WERI-Rb-1 (cell line): ENCODE measurements at regions not wholly inside any gene's neighbourhood (a gene's known extent, or its start where the extent isn't known, plus 50 kb on each side); places are given as distances from the start of the nearest gene placed in this dataset.
A peak's percentile ranks its signal among the peaks of the same experiment; 100 is the strongest.

Experiments
- DNase-seq: peaks from one replicate; pipeline ENCODE4 v3.0.0-alpha.2; 2020
- H3K27ac ChIP-seq: fragments of 250-450 bp; sonication (Bioruptor Pico); 2 replicates; pipeline ENCODE4 v1.5.1; 2020; ENCODE audit warnings: mild to moderate bottlenecking, moderate library complexity
- H3K27me3 ChIP-seq: fragments of 250-450 bp; sonication (Bioruptor Pico); 2 replicates; pipeline ENCODE4 v1.5.1; 2021; ENCODE audit warnings: mild to moderate bottlenecking, low read depth, moderate library complexity; ENCODE audit not compliant: insufficient read depth, severe bottlenecking
- H3K36me3 ChIP-seq: fragments of 250-450 bp; sonication (Bioruptor Pico); 2 replicates; pipeline ENCODE4 v1.5.1; 2020; ENCODE audit warnings: mild to moderate bottlenecking, moderate library complexity
- H3K4me3 ChIP-seq: 2 replicates; pipeline ENCODE4 v1.5.1; 2011; ENCODE audit warnings: low read depth, mild to moderate bottlenecking, control low read depth, low read length
- H3K9me3 ChIP-seq: fragments of 250-450 bp; sonication (Bioruptor Pico); 2 replicates; pipeline ENCODE4 v1.5.1; 2021; ENCODE audit warnings: mild to moderate bottlenecking, moderate library complexity; ENCODE audit not compliant: severe bottlenecking
- CTCF ChIP-seq: IDR thresholded peaks from 2 replicates; pipeline ENCODE4 v1.5.1; 2011; ENCODE audit warnings: low read depth, mild to moderate bottlenecking, control low read depth, inconsistent platforms, low read length

DNA sequence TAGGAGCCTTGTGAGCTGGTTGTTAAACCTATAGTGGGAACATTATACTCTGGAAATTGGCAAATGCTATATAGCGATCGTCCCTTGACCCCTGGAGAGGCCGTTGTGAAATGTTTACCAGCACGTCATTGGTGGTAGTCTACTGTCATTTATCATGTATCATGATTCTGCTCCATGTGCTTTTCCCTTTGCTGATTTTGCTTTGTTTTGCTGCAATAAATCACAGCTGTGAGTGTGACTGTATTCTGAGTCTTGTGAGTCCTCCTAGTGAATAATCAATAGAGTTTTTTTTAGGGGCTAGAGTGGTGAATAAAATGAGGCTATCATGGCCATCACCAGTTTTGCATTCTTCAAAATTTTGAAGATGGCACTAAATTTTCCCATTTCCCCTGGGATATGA lies 189.1 kb downstream of the HRH4 start:
- no peaks in the 10 kb centered on the region for H3K27me3 ChIP-seq
- peaks cover 2% of the 10 kb centered on the region for H3K9me3 ChIP-seq
- H3K4me3 ChIP-seq, result no peak overlapping the region
- H3K27ac ChIP-seq, result no peak overlapping the region
- no peaks in the 10 kb centered on the region for H3K36me3 ChIP-seq
- TF ChIP-seq CTCF, result no peak
- DNase-seq, result no peak

DNA sequence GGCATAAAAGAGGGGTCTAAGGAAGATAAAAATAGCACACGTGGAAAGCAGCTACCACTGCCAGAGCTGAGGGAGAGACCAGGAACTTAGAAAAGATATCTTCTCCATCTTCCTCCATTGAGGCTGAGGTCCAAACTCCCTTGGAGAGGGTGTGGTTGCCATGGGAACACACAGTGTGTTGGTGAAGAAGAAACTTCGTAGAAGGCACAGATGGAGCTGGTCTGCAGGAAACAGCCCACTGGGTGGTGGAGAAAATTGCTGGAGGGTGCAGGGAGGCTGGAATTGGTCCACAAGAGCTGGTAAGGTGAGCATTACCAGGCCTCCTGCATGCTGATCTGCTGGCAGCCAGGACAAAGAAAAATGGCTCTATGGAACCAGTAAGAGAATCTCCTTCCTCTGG lies 191.0 kb downstream of the HRH4 start:
- no peak for TF ChIP-seq CTCF
- H3K27me3 ChIP-seq, result no peaks in the 10 kb centered on the region
- no peak overlapping the region for H3K4me3 ChIP-seq
- H3K9me3 ChIP-seq, result peaks cover 2% of the 10 kb centered on the region
- no peak for DNase-seq
- H3K27ac ChIP-seq, result no peak overlapping the region
- H3K36me3 ChIP-seq, result no peaks in the 10 kb centered on the region

GRCh38 chr18:24656050-24656449 lies 195.6 kb downstream of the HRH4 start:
- Histone ChIP-seq H3K27me3 (no peaks in the 10 kb centered on the region), H3K4me3 (no peak overlapping the region), H3K36me3 (no peaks in the 10 kb centered on the region), H3K9me3 (peaks cover under 1% of the 10 kb centered on the region), H3K27ac (peak overlapping the region; percentile 76)
- TF ChIP-seq CTCF, result no peak
- peak; percentile 38 for DNase-seq

DNA sequence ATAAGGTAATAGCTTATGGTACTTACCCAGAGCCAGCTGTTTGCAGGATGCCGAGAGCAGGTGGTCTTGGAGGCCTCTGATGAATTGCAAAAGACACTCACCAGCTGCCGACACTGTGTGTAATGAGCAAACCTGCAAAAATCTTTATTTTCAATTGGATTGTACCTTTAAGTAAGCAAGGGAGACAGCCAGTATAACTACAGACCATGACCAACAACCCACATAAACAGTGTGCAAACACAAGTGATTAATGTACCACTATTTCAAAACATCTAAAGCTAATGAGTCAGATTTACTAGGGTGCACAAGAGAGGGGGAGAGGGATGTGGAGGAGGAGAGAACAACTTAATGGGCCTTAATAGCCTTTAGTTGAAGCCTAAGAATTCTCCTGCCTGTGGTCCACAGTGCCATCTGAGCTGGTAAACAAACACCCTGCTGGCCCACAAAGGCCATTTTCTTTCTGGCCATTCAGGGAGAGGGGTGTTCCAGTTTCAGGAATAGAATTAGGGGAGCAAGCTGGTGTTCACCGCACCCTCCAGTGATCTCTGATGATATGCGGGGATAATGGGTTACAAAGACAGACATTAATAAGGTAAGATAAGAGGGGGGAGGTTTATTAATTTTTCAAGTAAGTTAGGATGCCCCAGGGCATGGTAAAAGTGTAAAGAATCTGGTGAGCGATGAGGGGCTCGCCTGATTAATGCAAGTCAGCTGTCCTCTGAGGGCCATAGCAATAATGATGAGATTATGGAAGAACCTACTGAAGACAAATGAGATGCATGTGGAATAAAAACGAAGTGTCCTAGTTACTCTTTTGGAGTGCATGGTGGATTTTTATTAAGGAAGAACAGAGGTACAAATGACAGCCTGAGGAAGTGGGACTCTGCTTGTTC lies 196.4 kb downstream of the HRH4 start:
- no peak overlapping the region for H3K4me3 ChIP-seq

DNA sequence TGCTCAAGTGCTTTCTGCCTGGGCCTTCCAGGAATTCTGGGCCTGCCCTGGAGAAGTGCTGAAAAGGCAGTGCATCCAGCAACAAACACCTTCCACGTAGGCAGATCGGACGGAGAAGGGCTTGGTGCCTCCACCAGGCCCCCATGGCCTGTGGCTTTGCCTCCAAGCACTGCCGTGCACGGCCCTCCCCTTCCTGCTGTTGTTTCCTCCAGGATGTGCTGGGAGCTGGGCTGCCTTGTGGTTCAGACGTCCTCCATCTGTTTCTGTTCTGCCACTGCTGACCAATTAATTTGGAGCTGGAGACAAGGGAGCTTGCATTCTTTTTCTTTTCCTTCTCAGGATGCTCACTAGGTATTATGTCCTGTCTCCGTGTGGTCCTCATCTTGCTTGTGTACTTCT lies 197.0 kb downstream of the HRH4 start:
- Histone ChIP-seq H3K27ac (peak overlapping the region; percentile 76), H3K27me3 (no peaks in the 10 kb centered on the region), H3K9me3 (no peaks in the 10 kb centered on the region), H3K4me3 (no peak overlapping the region; the same call in 1 of the 2 replicates), H3K36me3 (no peaks in the 10 kb centered on the region)
- peak; percentile 40 for DNase-seq
- no peak for TF ChIP-seq CTCF

More for the DNA sequence above, 196.4 kb downstream of the HRH4 start:
- H3K27ac ChIP-seq, result peak overlapping the region; percentile 76
- TF ChIP-seq CTCF, result no peak
- no peaks in the 10 kb centered on the region for H3K27me3 ChIP-seq
- peak; percentile 70 for DNase-seq
- H3K36me3 ChIP-seq, result no peaks in the 10 kb centered on the region
- H3K9me3 ChIP-seq, result no peaks in the 10 kb centered on the region
